Upper lobe of right lung (tissue), 1 donor: ENCODE measurements at regions not wholly inside any gene's neighbourhood (a gene's known extent, or its start where the extent isn't known, plus 50 kb on each side); places are given as distances from the start of the nearest gene placed in this dataset.
A peak's percentile ranks its signal among the peaks of the same experiment; 100 is the strongest.

Experiments
- ATAC-seq: fragments of 200-7000 bp; cut with Tn5 transposase; one replicate; pipeline ENCODE4 v1.9.1; 2020; ENCODE audit warnings: mild to moderate bottlenecking, moderate library complexity
- DNase-seq: peaks from one replicate; pipeline ENCODE4 v3.0.0-alpha.2; 2020
- H3K27ac ChIP-seq: fragments of 200-600 bp; one replicate; pipeline ENCODE4 v1.8.0; 2022
- H3K27me3 ChIP-seq: fragments of 200-600 bp; one replicate; pipeline ENCODE4 v1.8.0; 2022; ENCODE audit warnings: mild to moderate bottlenecking
- H3K36me3 ChIP-seq: fragments of 200-600 bp; one replicate; pipeline ENCODE4 v1.8.0; 2022
- H3K4me1 ChIP-seq: fragments of 200-600 bp; one replicate; pipeline ENCODE4 v1.8.0; 2022
- H3K4me3 ChIP-seq: fragments of 200-600 bp; one replicate; pipeline ENCODE4 v1.8.0; 2022; ENCODE audit warnings: mild to moderate bottlenecking
- H3K9me3 ChIP-seq: fragments of 200-600 bp; one replicate; pipeline ENCODE4 v1.8.0; 2022
- intact Hi-C: fragments of 100-400 bp; cut with DNase I; formaldehyde crosslinking; loops from one replicate; pipeline ENCODE4 v1.11.0; 2022
- TF ChIP-seq, protein P1 (sequence below): fragments of 200-600 bp; IDR thresholded peaks from one replicate; pipeline ENCODE4 v1.8.0; 2022; ENCODE audit warnings: antibody characterized with exemption
- donor health status: DM: no; HTN: yes; CAD: no; lungs with severe emphysema.

DNA sequence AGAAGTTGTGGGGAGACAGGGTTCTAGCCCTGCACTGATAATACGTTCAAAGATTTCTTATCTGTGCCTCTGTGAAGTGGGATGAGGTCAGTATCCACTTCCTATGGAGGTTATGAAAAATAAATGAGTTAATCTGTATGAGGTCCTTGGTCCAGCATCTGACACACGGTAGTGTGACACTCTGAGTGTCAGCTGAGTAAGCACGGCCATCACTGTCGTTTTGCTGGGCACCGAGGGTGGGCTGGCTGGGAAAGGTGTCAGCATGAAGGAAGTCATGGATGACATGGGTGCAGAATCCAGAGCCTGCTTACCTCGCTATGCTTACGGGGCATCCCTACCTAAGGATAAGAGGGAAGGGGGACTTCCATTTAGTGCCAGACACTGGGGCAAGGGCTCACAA is 150.3 kb downstream of the INHBB start:
- Histone ChIP-seq H3K9me3 (no peaks in the 10 kb centered on the region), H3K36me3 (no peaks in the 10 kb centered on the region), H3K27ac (no peak overlapping the region), H3K27me3 (no peaks in the 10 kb centered on the region), H3K4me3 (no peak overlapping the region), H3K4me1 (no peaks in the 10 kb centered on the region)
- intact Hi-C loops = no loop called here
- TF ChIP-seq, protein P1, sequence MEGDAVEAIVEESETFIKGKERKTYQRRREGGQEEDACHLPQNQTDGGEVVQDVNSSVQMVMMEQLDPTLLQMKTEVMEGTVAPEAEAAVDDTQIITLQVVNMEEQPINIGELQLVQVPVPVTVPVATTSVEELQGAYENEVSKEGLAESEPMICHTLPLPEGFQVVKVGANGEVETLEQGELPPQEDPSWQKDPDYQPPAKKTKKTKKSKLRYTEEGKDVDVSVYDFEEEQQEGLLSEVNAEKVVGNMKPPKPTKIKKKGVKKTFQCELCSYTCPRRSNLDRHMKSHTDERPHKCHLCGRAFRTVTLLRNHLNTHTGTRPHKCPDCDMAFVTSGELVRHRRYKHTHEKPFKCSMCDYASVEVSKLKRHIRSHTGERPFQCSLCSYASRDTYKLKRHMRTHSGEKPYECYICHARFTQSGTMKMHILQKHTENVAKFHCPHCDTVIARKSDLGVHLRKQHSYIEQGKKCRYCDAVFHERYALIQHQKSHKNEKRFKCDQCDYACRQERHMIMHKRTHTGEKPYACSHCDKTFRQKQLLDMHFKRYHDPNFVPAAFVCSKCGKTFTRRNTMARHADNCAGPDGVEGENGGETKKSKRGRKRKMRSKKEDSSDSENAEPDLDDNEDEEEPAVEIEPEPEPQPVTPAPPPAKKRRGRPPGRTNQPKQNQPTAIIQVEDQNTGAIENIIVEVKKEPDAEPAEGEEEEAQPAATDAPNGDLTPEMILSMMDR = no peak
- ATAC-seq (no peak), DNase-seq (no peak)

DNA sequence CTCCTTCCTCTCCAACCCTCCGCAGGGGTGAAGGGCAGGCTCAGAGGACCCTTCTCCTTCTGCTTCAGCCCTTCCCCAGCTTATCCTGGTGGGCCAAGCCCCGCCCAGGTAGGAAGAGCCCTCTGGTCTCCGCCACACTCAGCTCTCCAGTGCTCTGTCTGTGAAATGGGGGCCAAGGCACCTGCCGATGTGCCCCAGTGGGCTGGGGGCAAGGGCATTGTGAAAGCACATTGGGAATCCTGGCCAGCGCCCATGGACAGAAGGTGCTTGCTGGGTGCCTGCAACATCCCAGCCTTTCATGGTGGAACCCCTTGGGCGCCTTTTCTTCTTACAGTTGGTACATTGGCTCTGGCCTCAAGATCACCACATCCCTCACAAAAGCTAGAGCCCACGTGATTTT is 150.8 kb downstream of the INHBB start:
- DNase-seq (no peak), ATAC-seq (no peak)
- TF ChIP-seq, protein P1 = no peak
- H3K4me1 ChIP-seq = no peaks in the 10 kb centered on the region
- no peaks in the 10 kb centered on the region for H3K9me3 ChIP-seq
- no peaks in the 10 kb centered on the region for H3K36me3 ChIP-seq
- intact Hi-C loops = no loop called here
- H3K4me3 ChIP-seq = no peak overlapping the region
- H3K27me3 ChIP-seq = no peaks in the 10 kb centered on the region
- H3K27ac ChIP-seq = no peak overlapping the region

DNA sequence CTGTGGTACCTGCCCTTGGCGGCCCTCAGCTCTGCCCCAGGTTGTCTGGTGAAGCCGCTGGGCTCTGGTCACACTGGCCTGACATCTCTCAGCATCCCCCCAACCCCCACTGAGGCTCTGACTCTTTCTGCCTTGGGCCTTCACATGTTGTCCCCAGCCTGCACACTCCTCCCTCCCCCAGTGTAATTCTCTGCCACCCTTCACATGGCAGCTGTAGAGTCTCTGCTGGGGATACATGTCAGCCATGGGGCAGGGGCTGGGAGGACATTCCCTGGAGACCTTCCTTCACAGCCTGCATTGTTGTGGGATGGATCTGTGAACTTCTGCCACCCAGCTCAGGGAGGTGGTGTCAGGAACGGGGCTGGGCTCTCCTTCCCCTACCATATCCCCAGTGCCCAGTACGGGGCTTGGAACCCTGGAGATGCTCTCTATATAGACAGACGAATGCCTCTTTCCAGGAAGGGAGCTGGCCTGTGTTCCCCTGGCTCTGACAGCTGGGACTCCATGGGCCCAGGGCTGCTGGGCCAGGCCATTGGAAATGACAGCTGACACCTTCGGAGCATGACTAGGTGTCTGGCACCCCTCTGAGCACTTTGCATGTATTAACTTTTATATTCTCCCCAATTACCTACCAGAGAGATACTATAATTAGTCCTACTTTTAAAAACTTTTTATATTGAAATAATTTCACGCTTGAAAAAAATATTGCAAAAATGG is 151.5 kb downstream of the INHBB start:
- no peak for ATAC-seq
- no peak overlapping the region for H3K4me3 ChIP-seq
- no peaks in the 10 kb centered on the region for H3K36me3 ChIP-seq
- intact Hi-C loops = no loop called here
- TF ChIP-seq, protein P1 = no peak
- H3K9me3 ChIP-seq = no peaks in the 10 kb centered on the region
- no peak overlapping the region for H3K27ac ChIP-seq
- no peak for DNase-seq
- no peaks in the 10 kb centered on the region for H3K27me3 ChIP-seq
- H3K4me1 ChIP-seq = no peaks in the 10 kb centered on the region

DNA sequence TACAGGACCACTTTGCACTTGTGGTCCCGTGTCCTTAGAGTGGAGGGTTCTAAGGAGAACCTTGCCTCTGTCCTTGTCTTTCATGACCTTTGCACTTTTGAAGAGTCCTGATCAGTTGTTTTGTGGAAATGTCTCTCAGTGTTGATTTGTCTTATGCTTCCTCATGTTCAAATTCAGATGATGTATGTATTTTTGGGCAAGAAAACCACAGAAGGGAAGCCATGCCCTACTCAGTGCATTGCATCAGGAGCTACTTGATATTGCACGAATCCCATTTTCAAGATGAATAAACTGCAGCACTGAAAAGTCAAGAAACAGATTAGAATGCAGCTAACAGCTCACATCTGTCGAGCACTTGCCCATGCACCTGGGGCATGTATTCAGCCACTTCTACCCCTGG is 152.2 kb downstream of the INHBB start:
- no peaks in the 10 kb centered on the region for H3K36me3 ChIP-seq
- intact Hi-C loops = no loop called here
- no peaks in the 10 kb centered on the region for H3K4me1 ChIP-seq
- no peaks in the 10 kb centered on the region for H3K9me3 ChIP-seq
- DNase-seq (no peak), ATAC-seq (peak; percentile 6)
- no peak overlapping the region for H3K4me3 ChIP-seq
- no peak overlapping the region for H3K27ac ChIP-seq
- TF ChIP-seq, protein P1 = no peak
- no peaks in the 10 kb centered on the region for H3K27me3 ChIP-seq

DNA sequence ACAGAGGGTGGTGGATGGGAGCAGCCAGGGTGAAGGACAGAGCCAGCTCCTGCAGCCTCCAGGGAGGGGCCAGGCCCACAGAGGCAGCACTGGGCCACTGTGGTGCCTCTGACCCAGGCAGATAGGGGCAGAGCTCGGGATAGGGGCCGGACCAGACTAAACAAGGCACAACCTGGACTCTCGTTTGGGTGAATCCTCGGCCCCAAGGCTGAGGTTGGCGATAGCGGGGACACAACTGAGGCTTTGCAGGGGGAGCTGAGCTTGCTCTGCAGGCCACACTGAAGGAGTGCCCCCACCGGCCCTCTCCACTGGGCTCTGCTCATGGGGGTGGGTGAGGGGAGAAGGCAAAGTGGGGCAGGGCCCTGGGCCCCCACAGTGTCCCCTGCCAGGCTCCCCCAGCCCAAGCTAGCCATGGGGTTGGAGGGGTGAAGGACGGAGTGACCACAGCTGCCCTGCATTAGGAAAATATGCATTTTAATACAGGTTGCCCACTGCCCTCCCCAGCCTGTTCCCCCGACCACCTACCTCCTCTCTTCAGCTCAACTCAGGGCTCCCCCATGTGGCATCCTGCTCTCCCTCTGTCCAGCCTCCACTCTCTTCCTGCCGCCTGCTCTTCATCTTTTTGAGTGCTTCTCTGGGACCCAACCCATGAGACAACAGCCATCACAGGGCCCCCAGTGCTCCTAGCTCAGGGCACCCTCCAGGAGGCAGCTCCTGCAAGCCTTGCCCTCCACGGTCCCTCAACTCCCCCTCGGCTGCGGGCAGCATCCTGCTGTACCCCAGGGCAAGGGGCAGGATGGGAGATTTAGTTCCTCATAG is 152.8 kb downstream of the INHBB start:
- H3K9me3 ChIP-seq = no peaks in the 10 kb centered on the region
- H3K27ac ChIP-seq = no peak overlapping the region
- no peak overlapping the region for H3K4me3 ChIP-seq
- peak; percentile 11 for ATAC-seq
- no peaks in the 10 kb centered on the region for H3K36me3 ChIP-seq
- DNase-seq = peak; percentile 55
- intact Hi-C loops = no loop called here
- H3K4me1 ChIP-seq = no peaks in the 10 kb centered on the region
- TF ChIP-seq, protein P1 = no peak
- no peaks in the 10 kb centered on the region for H3K27me3 ChIP-seq
